K562 (cell line): ENCODE measurements at regions not wholly inside any gene's neighbourhood (a gene's known extent, or its start where the extent isn't known, plus 50 kb on each side); places are given as distances from the start of the nearest gene placed in this dataset.

Source experiments
- HMG20B ChIP-seq: fragments of 250-450 bp; sonication (Bioruptor Pico); IDR thresholded peaks from 2 replicates; pipeline ENCODE4 v1.5.0; 2021; ENCODE audit warnings: mild to moderate bottlenecking
- JUND ChIP-seq, 2 experiments: IDR thresholded peaks; 2 replicates in 1 of 2; 3 replicates in 1 of 2; pipeline ENCODE4 v1.6.1; 2011; ENCODE audit warnings: borderline replicate concordance in 2 of 2, low read depth in 2 of 2, low read length in 2 of 2, improper control_type of control experiment in 1 of 2, missing biosample characterization in 1 of 2, missing genetic modification characterization in 1 of 2, missing genetic modification reagents in 1 of 2
- PTTG1 ChIP-seq: fragments of 450-650 bp; IDR thresholded peaks from 2 replicates; pipeline ENCODE4 v1.6.1; 2016; ENCODE audit warnings: low read depth, mild to moderate bottlenecking, missing genetic modification characterization, missing compliant biosample characterization
- RUNX1 ChIP-seq: sonication (generic); IDR thresholded peaks from 2 replicates; pipeline ENCODE4 v1.6.1; 2016; ENCODE audit warnings: antibody characterized with exemption, low read depth
- TF ChIP-seq, protein P1 (sequence below), 3 experiments: IDR thresholded peaks in 2 of 3; conservative IDR thresholded peaks in 1 of 3; 2 replicates each; pipeline ENCODE4 v1.5.1; 2011 to 2012; ENCODE audit warnings: low read length in 3 of 3, mild to moderate bottlenecking in 3 of 3, control low read depth in 2 of 3, improper control_type of control experiment in 1 of 3, inconsistent platforms in 1 of 3, low read depth in 1 of 3, mixed read lengths in 1 of 3, moderate library complexity in 1 of 3; ENCODE audit not compliant: insufficient read depth in 2 of 3

DNA sequence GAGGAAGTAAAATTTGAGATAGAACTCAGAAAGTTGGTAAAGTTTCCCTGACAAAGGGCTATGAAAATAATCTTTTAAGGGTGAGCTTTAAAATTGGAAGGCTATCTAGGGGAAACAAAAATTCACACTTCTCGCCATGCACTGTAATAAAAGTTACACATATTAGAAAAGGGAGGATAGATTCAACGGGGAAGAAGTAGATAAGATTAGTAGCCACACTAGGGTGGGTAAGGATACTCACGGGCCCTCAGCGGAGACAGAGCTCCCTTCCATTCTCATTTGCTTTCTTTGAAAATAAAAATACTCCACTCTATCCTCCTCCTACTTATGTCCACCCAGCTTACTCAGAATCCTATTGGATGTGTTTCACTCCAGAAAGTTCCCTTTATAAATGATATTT lies 691.3 kb upstream of the NR2F2 start:
- TF ChIP-seq RUNX1 (no peak), JUND (IDR thresholded peaks at IDR 0.05; ENCODE audit: borderline replicate concordance, low read depth, low read length) (no peak), JUND (tag; IDR thresholded peaks at IDR 0.05; ENCODE audit: borderline replicate concordance, low read depth, low read length) (no peak), HMG20B (no peak), PTTG1 (tag) (no peak)
- TF ChIP-seq, protein P1, sequence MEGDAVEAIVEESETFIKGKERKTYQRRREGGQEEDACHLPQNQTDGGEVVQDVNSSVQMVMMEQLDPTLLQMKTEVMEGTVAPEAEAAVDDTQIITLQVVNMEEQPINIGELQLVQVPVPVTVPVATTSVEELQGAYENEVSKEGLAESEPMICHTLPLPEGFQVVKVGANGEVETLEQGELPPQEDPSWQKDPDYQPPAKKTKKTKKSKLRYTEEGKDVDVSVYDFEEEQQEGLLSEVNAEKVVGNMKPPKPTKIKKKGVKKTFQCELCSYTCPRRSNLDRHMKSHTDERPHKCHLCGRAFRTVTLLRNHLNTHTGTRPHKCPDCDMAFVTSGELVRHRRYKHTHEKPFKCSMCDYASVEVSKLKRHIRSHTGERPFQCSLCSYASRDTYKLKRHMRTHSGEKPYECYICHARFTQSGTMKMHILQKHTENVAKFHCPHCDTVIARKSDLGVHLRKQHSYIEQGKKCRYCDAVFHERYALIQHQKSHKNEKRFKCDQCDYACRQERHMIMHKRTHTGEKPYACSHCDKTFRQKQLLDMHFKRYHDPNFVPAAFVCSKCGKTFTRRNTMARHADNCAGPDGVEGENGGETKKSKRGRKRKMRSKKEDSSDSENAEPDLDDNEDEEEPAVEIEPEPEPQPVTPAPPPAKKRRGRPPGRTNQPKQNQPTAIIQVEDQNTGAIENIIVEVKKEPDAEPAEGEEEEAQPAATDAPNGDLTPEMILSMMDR (IDR thresholded peaks at IDR 0.05 in 2 of 3, conservative IDR thresholded peaks at IDR 0.05 in 1 of 3; ENCODE audit: insufficient read depth in 2 of 3, low read depth in 1 of 3, low read length in 3 of 3) = no peak
